Keratinocyte (primary cell): ENCODE measurements at regions not wholly inside any gene's neighbourhood (a gene's known extent, or its start where the extent isn't known, plus 50 kb on each side); places are given as distances from the start of the nearest gene placed in this dataset.

Experiments used
- CTCF ChIP-seq, 3 experiments: IDR thresholded peaks in 1 of 3; conservative IDR thresholded peaks in 1 of 3; optimal IDR thresholded peaks in 1 of 3; 2 replicates in 2 of 3; 3 replicates in 1 of 3; pipeline versions ENCODE3 to v1.5.1; 2011; ENCODE audit warnings: low read length in 3 of 3, mild to moderate bottlenecking in 3 of 3, moderate library complexity in 2 of 3, control low read depth in 1 of 3, inconsistent platforms in 1 of 3; ENCODE audit not compliant: insufficient read depth in 2 of 3; ENCODE audit errors: extremely low read depth in 1 of 3
- EZH2 ChIP-seq: IDR thresholded peaks from one replicate; pipeline ENCODE4 v1.6.1; 2012; ENCODE audit warnings: inconsistent platforms, mild to moderate bottlenecking, low read length, moderate library complexity

GRCh38 chr16:9657641-9658040, 524.6 kb downstream of the GRIN2A start:
- TF ChIP-seq CTCF (optimal IDR thresholded peaks at IDR 0.05 in 1 of 3, IDR thresholded peaks at IDR 0.05 in 1 of 3, conservative IDR thresholded peaks at IDR 0.05 in 1 of 3; ENCODE audit: extremely low read depth in 1 of 3, insufficient read depth in 2 of 3, low read length in 3 of 3) (no peak), EZH2 (no peak)
